Glutamatergic neuron (in vitro differentiated cells): ENCODE measurements at regions not wholly inside any gene's neighbourhood (a gene's known extent, or its start where the extent isn't known, plus 50 kb on each side); places are given as distances from the start of the nearest gene placed in this dataset.
"Not testable (repeated sequence)": the region's sequence is repeated elsewhere in the genome, so short reads cannot be mapped to it uniquely, and the experiment has no call there.

Source experiments
- DNase-seq: peaks from one replicate; pipeline ENCODE4 v3.0.0; 2022
- H3K27ac Mint-ChIP-seq: one replicate; pipeline ENCODE4 v1.8.0; 2020; ENCODE audit warnings: mild to moderate bottlenecking, mixed read lengths, inconsistent platforms; ENCODE audit not compliant: unreplicated experiment
- H3K27me3 Mint-ChIP-seq: one replicate; pipeline ENCODE4 v1.8.0; 2020; ENCODE audit warnings: mild to moderate bottlenecking, moderate library complexity, mixed read lengths, inconsistent platforms; ENCODE audit not compliant: unreplicated experiment
- H3K36me3 Mint-ChIP-seq: one replicate; pipeline ENCODE4 v1.8.0; 2020; ENCODE audit warnings: mild to moderate bottlenecking, mixed read lengths, inconsistent platforms; ENCODE audit not compliant: unreplicated experiment
- H3K4me1 Mint-ChIP-seq: one replicate; pipeline ENCODE4 v1.8.0; 2020; ENCODE audit warnings: mild to moderate bottlenecking, low read depth, mixed read lengths, inconsistent platforms; ENCODE audit not compliant: unreplicated experiment
- H3K4me3 Mint-ChIP-seq: one replicate; pipeline ENCODE4 v1.8.0; 2020; ENCODE audit warnings: mild to moderate bottlenecking, mixed read lengths, inconsistent platforms; ENCODE audit not compliant: unreplicated experiment
- H3K9me3 Mint-ChIP-seq: one replicate; pipeline ENCODE4 v1.8.0; 2020; ENCODE audit warnings: mild to moderate bottlenecking, moderate library complexity, mixed read lengths, inconsistent platforms; ENCODE audit not compliant: unreplicated experiment
- TF ChIP-seq, protein P1 (sequence below): fragments of 200-600 bp; sonication (generic); IDR thresholded peaks from one replicate; pipeline ENCODE4 v1.5.0; 2021; ENCODE audit not compliant: partially characterized antibody, unreplicated experiment

DNA sequence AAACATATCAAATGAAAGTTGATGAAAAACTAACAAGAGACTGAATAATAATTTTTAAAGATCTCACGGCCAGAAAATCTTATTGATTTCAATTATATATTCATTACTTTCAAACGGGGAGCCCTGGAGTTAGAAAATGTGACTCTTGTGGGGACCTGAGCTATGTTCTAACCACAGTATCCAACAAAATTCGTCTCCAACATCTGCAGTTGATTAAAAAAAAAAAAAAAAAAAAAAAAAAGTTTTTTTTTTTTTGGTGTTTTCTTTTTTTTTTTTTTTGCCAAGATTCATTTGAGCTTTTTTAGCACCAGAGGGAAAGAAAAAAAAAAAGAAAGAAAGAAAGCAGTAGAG, 144.3 kb upstream of the PIK3R1 start:
- H3K27me3 Mint-ChIP-seq = no peaks in the 10 kb centered on the region
- peaks cover 3% of the 10 kb centered on the region for H3K4me1 Mint-ChIP-seq
- H3K4me3 Mint-ChIP-seq = no peak overlapping the region
- TF ChIP-seq, protein P1, sequence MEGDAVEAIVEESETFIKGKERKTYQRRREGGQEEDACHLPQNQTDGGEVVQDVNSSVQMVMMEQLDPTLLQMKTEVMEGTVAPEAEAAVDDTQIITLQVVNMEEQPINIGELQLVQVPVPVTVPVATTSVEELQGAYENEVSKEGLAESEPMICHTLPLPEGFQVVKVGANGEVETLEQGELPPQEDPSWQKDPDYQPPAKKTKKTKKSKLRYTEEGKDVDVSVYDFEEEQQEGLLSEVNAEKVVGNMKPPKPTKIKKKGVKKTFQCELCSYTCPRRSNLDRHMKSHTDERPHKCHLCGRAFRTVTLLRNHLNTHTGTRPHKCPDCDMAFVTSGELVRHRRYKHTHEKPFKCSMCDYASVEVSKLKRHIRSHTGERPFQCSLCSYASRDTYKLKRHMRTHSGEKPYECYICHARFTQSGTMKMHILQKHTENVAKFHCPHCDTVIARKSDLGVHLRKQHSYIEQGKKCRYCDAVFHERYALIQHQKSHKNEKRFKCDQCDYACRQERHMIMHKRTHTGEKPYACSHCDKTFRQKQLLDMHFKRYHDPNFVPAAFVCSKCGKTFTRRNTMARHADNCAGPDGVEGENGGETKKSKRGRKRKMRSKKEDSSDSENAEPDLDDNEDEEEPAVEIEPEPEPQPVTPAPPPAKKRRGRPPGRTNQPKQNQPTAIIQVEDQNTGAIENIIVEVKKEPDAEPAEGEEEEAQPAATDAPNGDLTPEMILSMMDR = no peak
- no peak for DNase-seq
- no peaks in the 10 kb centered on the region for H3K9me3 Mint-ChIP-seq
- no peaks in the 10 kb centered on the region for H3K36me3 Mint-ChIP-seq
- H3K27ac Mint-ChIP-seq = no peak overlapping the region

DNA sequence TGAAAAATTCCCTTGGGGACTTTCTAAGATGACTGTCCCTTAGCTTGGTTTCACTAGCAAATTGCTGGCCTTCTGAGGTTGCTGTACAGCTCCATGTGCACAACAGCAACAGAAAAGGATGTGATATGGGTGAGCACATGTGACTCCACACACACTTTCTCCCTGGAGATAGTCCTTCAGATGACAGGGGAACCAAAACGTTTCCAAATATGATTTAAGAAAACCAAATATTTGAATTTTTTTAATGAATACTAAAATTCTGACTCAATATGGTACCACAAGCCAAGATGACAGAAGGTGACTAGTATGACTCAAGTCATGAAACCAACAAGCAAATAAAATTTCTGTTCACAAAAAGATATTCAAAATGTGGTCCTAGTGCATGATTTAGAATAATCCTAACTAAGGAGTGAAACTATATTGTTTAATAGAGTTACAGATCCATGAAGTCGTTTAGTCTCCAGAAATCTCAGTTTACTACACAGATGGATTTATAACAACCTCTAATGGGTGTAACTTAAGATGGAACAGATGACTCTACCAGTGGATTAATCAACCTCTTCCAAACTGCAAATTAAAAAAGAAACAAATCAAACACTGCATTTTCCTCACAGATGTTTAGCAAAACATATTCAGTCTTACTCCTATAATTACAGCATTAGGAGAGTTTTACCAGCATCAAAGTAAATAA, 144.8 kb upstream of the PIK3R1 start:
- no peaks in the 10 kb centered on the region for H3K36me3 Mint-ChIP-seq
- H3K9me3 Mint-ChIP-seq = no peaks in the 10 kb centered on the region
- H3K4me1 Mint-ChIP-seq = peaks cover 3% of the 10 kb centered on the region
- TF ChIP-seq, protein P1 = no peak
- DNase-seq = no peak
- no peaks in the 10 kb centered on the region for H3K27me3 Mint-ChIP-seq
- H3K4me3 Mint-ChIP-seq = no peak overlapping the region
- H3K27ac Mint-ChIP-seq = no peak overlapping the region

DNA sequence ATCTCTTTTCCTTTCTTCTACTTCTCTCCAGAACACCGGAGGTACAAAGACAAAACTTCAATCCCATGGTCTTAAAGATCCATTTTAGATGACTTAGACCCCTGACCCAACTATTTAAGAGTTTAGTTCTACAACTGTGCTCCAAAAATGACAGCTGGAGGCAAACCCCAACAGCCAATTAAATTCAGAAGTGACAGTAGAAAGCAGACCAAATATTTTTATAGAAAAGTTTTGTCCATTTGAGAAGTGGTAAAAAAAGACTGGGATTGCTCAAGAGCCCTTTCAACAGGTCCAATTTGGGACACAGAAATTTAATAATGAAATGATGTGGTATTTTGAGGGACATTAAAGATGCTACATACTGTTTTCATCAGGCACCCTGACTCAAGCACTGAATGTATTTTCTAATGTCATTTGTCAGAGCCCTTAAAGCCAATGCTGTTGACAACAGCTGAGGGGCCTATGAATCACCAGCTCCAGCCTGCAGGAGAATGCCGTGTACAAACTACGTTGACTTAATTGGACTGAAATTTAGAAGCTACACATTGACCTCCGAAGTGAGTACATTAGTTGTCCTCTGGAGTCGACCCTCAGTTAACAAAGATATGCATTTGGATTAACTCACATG, 147.5 kb upstream of the PIK3R1 start:
- Mint-ChIP-seq H3K27ac (no peak overlapping the region), H3K9me3 (peaks cover 2% of the 10 kb centered on the region)
- TF ChIP-seq, protein P1 = no peak

DNA sequence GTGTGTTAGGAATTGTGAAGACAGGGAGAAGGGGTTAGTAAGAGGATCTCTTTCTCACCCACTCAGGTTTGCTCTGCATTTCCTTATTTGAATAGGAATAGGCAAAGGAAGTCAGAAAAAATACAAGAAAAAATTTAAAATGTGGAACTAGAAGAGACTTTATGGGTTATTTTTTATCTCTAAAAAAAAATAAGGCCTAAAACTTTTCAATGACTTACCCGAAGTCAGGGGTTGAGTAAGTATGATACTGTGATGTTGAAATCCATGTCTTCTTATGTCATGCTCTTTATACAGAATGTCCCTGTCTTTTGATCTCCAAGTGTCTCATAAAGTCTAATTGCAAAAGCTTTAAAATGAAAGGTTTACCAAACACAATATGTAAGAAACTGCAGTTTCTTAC, 148.3 kb upstream of the PIK3R1 start:
- no peak for DNase-seq
- Mint-ChIP-seq H3K4me1 (peaks cover 3% of the 10 kb centered on the region), H3K27me3 (no peaks in the 10 kb centered on the region), H3K36me3 (peaks cover 5% of the 10 kb centered on the region), H3K9me3 (peaks cover 3% of the 10 kb centered on the region), H3K27ac (no peak overlapping the region), H3K4me3 (no peak overlapping the region)
- TF ChIP-seq, protein P1 = no peak

More for the DNA sequence above, 147.5 kb upstream of the PIK3R1 start:
- peaks cover 3% of the 10 kb centered on the region for H3K4me1 Mint-ChIP-seq
- no peaks in the 10 kb centered on the region for H3K27me3 Mint-ChIP-seq
- no peaks in the 10 kb centered on the region for H3K36me3 Mint-ChIP-seq
- H3K4me3 Mint-ChIP-seq = no peak overlapping the region
- DNase-seq = no peak

DNA sequence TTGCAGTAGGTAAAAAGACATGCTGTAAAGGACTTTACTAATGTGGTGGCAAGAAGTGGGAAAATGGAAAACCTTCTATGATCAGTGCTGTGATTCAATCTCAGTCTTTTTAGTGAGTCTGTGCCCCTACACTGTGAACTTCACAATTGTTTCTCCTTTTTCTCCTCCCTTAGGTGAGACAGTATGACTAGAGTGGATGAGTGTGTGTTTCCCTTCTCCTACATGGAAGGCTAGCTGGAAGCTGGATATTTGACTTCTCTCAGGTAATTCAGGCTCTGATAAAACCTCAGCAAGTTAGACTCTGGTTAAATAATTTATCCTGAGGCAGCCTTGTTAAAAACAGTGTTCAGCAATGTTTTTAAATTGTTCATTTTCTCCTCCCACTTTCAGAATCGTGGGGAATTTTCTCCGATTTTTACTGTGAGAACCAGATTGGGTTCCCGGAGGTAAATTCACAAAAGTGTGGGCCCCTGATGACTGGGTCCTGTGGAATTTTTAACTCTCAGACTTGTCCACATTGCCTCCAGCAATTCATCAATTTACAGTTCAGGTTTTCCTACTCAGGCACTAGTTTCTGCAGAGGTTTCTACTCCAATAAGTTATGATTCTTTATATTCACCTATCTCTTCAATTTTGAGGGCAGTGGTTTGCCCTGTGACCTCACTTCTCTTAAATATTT, 149.1 kb upstream of the PIK3R1 start:
- no peak overlapping the region for H3K27ac Mint-ChIP-seq
- TF ChIP-seq, protein P1 = no peak

DNA sequence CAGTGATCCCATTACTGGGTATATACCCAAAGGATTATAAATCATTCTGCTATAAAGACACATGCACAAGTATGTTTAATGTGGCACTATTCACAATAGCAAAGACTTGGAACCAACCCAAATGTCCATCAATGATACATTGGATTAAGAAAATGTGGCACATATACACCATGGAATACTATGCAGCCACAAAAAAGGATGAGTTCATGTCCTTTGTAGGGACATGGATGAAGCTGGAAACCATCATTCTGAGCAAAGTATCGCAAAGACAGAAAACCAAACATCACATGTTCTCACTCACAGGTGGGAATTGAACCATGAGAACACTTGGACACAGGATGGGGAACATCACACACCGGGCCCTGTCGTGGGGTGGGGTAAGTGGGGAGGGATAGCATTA, 150.2 kb upstream of the PIK3R1 start:
- not testable (repeated sequence) for H3K27ac Mint-ChIP-seq, H3K9me3 Mint-ChIP-seq, H3K27me3 Mint-ChIP-seq, H3K4me3 Mint-ChIP-seq, H3K4me1 Mint-ChIP-seq, H3K36me3 Mint-ChIP-seq, DNase-seq

More for the DNA sequence above, 149.1 kb upstream of the PIK3R1 start:
- Mint-ChIP-seq H3K4me3 (no peak overlapping the region), H3K36me3 (peaks cover 6% of the 10 kb centered on the region), H3K9me3 (peaks cover 3% of the 10 kb centered on the region), H3K27me3 (no peaks in the 10 kb centered on the region), H3K4me1 (no peaks in the 10 kb centered on the region)
- DNase-seq = no peak
